SK-N-SH treated with all-trans-retinoic acid at 6 μM for 48 hours (cell line): ENCODE measurements at regions not wholly inside any gene's neighbourhood (a gene's known extent, or its start where the extent isn't known, plus 50 kb on each side); places are given as distances from the start of the nearest gene placed in this dataset.

Experiments
- ISL1 ChIP-seq: fragments of 250-450 bp; sonication (Bioruptor Pico); IDR thresholded peaks from 2 replicates; pipeline ENCODE4 v2.1.2; 2022; ENCODE audit warnings: mild to moderate bottlenecking, moderate library complexity
- SNAI2 ChIP-seq: fragments of 250-450 bp; sonication (Bioruptor Pico); IDR thresholded peaks from 2 replicates; pipeline ENCODE4 v1.5.0; 2020; ENCODE audit warnings: mild to moderate bottlenecking, moderate library complexity

GRCh38 chr4:111221371-111221770, 598.5 kb upstream of the PITX2 start:
- no peak for TF ChIP-seq SNAI2 (CRISPR knock-in tag)
- TF ChIP-seq ISL1, result no peak
